ENCODE measurements at regions not wholly inside any gene's neighbourhood (a gene's known extent, or its start where the extent isn't known, plus 50 kb on each side); places are given as distances from the start of the nearest gene placed in this dataset.

GRCh38 chr4:133377286-133377685 lies 228.2 kb downstream of the PCDH10 start:
- H3K4me1 ChIP-seq: no peaks in the 10 kb centered on the region
- no peak for TF ChIP-seq POLR2AphosphoS5 (IDR thresholded peaks at IDR 0.05)
- no peak for TF ChIP-seq EP300 (IDR thresholded peaks at IDR 0.05)
- TF ChIP-seq POLR2A (IDR thresholded peaks at IDR 0.05): no peak
- TF ChIP-seq CTCF (IDR thresholded peaks at IDR 0.05): no peak
- H3K9me3 ChIP-seq: peaks cover 0 to 4% (median 0%) of the 10 kb centered on the region in 4 donors
- no peak overlapping the region for H3K4me3 ChIP-seq
- no peaks in the 10 kb centered on the region for H3K27me3 ChIP-seq
- no peak for DNase-seq
- WGBS, 5 donors: 73 to 89% (median 79%) methylated on average over 2 of the region's 2 CpGs
- H3K36me3 ChIP-seq: no peaks in the 10 kb centered on the region
- no peak overlapping the region for H3K27ac ChIP-seq
- intact Hi-C loops (cut with DNase I; ENCODE audit: low total_unique reads): no loop called here

GRCh38 chr4:133372699-133373098 lies 223.6 kb downstream of the PCDH10 start:
- WGBS, 5 donors: 44 to 69% (median 61%) methylated on average over 2 of the region's 2 CpGs
- Histone ChIP-seq H3K9me3 (peaks cover 0 to 4% (median 2%) of the 10 kb centered on the region in 4 donors), H3K27ac (no peak overlapping the region), H3K27me3 (no peaks in the 10 kb centered on the region), H3K36me3 (no peaks in the 10 kb centered on the region), H3K4me3 (no peak overlapping the region), H3K4me1 (no peaks in the 10 kb centered on the region)
- no peak for DNase-seq
- TF ChIP-seq POLR2A (IDR thresholded peaks at IDR 0.05): no peak
- no peak for TF ChIP-seq POLR2AphosphoS5 (IDR thresholded peaks at IDR 0.05)
- TF ChIP-seq CTCF (IDR thresholded peaks at IDR 0.05): no peak
- no peak for TF ChIP-seq EP300 (IDR thresholded peaks at IDR 0.05)
- intact Hi-C loops (cut with DNase I; ENCODE audit: low total_unique reads): no loop called here

- H3K4me1 ChIP-seq: no peaks in the 10 kb centered on the region
- H3K4me3 ChIP-seq: no peak overlapping the region
- DNase-seq: no peak
- H3K27ac ChIP-seq: no peak overlapping the region
- intact Hi-C loops (cut with DNase I; ENCODE audit: low total_unique reads): no loop called here
- TF ChIP-seq CTCF (IDR thresholded peaks at IDR 0.05) (no peak), POLR2A (IDR thresholded peaks at IDR 0.05) (no peak), POLR2AphosphoS5 (IDR thresholded peaks at IDR 0.05) (no peak), EP300 (IDR thresholded peaks at IDR 0.05) (no peak)
- no peaks in the 10 kb centered on the region for H3K27me3 ChIP-seq
- H3K9me3 ChIP-seq: no peaks in the 10 kb centered on the region
- 81 to 89% (median 82%) methylated on average over 3 of the region's 3 CpGs for WGBS, 5 donors
- H3K36me3 ChIP-seq: no peaks in the 10 kb centered on the region
Measured at GRCh38 chr4:133355633-133356032, 206.5 kb downstream of the PCDH10 start.

- intact Hi-C loops (cut with DNase I; ENCODE audit: low total_unique reads): no loop called here
- Histone ChIP-seq H3K36me3 (no peaks in the 10 kb centered on the region), H3K27ac (no peak overlapping the region), H3K4me1 (no peaks in the 10 kb centered on the region), H3K9me3 (peaks cover 0 to 15% (median 3%) of the 10 kb centered on the region in 4 donors), H3K27me3 (no peaks in the 10 kb centered on the region), H3K4me3 (no peak overlapping the region)
- WGBS, 5 donors: 52 to 78% (median 72%) methylated on average over 1 of the region's 1 CpG
- TF ChIP-seq CTCF (IDR thresholded peaks at IDR 0.05) (no peak), POLR2AphosphoS5 (IDR thresholded peaks at IDR 0.05) (no peak), POLR2A (IDR thresholded peaks at IDR 0.05) (no peak), EP300 (IDR thresholded peaks at IDR 0.05) (no peak)
- no peak for DNase-seq
Measured at GRCh38 chr4:133347409-133347808, 198.3 kb downstream of the PCDH10 start.
